HG03139 (cell line): ENCODE measurements at regions not wholly inside any gene's neighbourhood (a gene's known extent, or its start where the extent isn't known, plus 50 kb on each side); places are given as distances from the start of the nearest gene placed in this dataset.
"Not testable (repeated sequence)": the region's sequence is repeated elsewhere in the genome, so short reads cannot be mapped to it uniquely, and the experiment has no call there.

ENCODE experiments used
- ATAC-seq: cut with Tn5 transposase; IDR thresholded peaks from one replicate; pipeline ENCODE4 v1.9.1; 2021; ENCODE audit not compliant: unreplicated experiment

DNA sequence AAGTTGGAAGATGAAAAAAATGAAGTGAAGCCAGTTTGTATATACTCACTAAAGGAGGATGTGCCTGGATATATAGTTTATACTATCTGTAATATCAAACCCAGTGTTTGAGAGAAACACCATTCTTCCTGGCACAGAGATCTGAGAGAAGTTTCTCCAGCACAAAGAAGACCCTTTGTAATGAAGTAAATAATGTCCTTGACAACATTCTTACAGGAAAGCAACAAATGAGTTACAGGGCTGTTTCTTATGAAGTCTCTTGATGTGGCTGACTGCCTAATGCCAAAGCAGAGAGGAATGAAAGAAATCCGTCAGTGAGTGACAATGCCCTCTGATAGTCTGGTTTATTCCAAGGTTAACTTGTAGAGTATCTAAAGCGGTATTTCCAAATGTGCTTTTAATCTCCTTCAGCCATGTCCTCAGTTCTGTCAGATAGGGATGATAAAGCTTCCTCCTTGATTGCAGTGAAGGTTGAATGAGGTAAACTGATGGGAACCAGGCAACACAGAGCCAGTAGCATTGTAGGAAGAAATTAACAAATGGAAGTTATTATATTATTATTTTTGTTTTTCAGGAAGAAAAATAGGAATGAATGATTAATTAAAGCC lies 123.1 kb upstream of the ZNF608 start:
- no peak for ATAC-seq

DNA sequence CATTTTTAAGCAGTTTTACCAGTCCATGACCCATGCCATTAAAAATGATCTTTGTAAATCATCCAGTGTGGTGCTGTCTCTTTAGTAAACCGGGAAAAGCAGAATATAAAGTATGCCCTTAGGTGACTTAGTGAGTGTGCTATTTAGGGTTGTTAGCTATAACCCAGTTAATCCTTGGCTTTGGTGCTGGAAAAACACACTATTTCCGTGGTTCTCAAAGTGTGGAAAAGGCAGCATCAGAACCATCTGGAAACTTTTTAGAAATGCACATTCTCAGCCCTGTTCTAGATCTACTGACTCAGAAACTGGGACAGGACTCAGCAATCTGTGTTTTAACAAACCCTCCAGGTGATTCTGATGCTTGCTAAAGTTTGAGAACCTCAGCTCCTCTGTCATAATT lies 123.6 kb upstream of the ZNF608 start:
- no peak for ATAC-seq

DNA sequence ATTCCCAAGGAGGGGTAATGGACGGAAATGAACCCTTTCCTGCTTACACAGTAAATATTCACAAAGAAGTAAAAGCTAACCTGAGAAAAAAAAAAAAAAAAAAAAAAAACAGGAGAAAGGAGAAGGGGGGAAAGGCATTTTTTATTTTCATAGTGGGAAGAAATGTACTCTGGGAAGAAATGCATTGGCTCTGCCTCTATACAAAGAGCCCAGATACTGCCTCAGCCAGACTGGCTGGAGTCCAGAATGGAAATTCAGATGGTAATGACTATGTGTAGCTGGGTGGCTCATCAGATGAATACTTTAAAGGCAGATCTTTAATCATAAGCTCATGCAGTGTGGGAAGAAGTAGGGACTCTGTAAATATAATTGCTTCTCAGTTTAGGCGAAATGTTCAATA lies 124.9 kb upstream of the ZNF608 start:
- no peak for ATAC-seq

DNA sequence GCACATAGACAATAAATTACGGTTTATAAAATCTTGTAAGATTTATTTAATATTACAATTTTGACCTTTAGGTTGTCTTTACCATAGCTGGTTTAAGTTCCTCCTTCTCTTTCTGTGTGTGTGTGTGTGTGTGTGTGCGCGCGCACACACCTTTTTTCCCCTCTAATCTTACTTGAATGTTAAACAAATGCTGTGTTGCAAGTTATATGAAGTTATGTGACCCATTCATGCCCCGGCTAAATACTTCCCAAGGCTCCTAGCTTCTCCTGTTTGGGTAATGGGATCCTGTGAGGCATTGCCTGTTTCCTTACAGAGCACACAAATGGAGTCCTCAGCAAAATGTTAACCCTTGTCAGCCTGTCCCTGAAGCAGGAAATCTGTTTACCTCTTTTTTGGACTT lies 125.6 kb upstream of the ZNF608 start:
- no peak for ATAC-seq

DNA sequence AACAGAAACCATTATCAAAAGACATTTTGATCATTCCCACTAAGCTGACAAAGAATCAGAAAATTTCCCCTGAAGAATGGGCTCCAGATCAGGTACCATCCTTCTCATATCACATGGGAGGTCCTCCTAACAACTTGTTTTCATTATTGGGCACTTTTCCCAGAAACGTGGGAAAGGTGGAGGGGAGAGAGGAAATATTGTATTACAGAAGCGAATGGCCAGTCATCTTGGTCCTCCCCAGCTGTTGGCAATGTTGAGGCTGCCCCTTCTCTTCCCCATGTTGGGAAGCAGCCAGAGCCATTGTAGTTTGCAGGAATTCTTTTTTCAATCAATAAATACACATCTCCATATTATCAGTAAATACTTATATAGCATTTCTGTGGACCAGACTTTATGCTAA lies 126.2 kb upstream of the ZNF608 start:
- ATAC-seq = no peak

DNA sequence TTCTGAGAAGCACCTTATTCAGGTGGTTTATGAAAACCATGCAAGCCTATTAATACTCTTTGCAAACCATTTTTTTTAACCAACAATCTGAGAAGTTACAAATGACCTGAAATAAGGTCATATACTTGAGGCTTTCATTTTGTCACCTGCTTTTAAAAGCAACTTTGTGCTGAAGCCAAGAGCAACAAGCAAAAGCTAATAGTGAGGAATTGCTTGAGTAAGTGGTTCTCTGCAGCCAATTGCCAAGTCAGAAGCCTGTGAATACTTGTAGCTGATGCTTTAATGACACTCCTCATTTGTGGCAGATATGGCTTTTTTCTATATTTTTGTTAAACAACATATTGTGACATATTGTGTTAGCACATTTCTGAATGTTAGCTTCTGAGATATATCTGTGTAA lies 126.7 kb upstream of the ZNF608 start:
- no peak for ATAC-seq

DNA sequence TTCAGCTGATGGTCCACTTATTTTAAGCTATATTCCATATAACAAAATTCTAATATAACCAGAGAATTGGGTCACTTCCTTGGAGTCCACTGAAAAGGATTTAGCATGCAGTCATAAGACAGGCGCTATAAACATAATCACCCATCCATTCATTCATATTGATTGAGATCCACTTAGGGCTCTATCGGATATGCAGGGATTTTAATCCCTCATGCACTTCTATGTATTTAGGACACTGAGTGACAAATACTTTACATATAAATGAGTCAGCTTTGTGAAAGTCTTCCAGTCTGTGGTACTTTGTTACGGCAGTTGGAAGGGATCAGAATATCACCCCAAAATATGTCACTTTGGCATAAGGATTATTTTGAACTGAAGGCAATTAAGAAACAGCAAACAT lies 127.3 kb upstream of the ZNF608 start:
- ATAC-seq = no peak

DNA sequence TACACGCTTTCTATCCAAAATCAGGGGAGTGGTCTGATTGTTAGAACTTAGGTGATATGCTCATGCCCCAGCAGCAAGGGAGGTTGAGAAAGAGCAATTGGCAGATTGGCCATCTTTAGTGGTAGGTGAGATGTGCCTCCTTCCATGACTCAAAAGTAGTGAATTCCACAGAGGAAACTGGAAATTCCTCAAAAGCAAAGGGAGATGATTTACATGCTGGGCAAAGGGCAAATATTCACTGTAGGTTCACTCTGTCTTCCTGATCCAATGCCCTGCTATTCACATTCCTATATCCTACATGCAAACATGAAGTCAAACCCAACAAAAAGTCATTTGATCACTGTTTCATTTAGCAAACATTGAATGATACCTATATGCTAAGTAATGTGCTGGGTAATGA lies 130.1 kb upstream of the ZNF608 start:
- ATAC-seq = no peak

DNA sequence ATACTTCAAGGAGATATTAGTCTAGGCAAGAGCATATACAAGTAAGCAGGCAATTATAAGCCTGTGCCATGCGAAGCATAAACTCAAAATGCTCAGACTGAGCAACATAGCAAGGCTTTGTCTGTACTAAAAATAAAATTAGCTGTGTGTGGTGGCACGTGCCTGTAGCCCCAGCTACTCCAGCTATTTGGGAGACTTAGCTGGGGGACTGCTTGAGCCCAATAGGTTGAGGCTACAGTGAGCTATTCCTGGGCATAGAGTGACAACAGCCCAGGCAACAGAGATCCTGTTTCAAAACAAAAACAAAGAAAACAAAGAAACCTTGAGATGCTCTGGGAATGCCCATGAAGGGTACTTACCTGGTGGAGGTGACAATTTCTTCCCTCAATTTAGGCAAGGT lies 130.5 kb upstream of the ZNF608 start:
- ATAC-seq = no peak

DNA sequence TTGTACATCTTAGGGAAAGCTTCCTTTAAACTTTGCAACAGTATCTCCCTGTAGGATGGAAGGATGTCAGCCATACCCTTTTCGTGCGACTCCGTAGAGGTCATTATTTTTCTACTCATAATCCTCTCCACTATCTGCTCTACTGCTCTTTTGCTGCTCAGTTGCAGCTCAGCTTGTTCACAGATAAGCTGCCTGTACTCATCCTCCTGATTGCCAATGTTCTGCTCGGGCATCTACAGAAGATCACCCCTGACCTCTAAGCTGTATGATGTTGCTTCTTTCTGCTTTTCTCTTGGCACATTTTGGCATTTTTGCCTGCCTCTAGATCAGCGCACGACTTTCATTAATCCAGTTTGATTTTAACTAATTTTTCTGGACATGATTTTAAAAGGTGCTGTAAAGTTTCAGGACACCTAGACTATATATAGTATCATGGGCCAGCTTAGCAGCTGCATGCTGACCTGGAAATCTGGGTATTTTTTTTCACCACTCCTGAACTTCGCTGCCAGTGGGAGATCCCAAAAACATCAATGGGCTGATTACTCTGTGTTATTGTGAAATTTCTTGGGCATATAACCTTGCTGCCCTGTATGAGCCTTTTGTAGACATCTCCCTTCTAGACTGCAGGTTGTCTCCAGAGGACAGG lies 131.2 kb upstream of the ZNF608 start:
- ATAC-seq = no peak

DNA sequence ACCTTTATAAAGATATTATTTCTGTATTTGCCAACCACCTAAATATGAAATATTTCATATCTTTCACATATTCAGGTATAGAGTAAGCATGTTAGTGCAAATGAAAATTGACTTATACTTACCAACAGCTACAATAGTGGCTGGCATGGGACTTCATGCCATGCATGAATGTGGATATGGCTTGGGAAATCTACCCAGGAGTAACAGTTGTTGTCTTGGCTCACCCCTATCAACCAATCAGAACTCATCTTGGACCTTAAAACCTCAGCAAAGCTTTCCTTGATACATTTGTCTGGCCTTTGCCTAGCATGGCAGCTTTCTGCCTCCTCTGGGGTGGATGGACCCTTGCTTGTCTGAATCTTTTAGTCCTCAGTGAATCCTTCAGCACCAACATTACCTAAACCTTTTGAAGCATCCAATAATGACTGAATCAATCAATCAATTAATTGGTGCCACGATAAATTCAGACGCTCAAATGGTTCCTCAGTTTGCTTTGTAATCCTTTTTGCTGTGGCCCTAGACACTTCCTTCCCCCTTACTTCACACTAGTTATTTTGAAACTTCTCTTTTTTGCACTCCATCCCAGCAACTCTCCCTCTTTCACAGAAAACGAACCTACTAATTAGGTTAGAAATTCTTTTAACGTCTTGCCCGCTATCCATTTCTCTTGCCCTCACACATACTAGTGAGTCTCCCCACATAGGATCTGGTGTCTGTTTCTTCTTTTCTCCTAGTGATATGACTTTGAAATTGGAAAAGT lies 132.3 kb upstream of the ZNF608 start:
- ATAC-seq = no peak

DNA sequence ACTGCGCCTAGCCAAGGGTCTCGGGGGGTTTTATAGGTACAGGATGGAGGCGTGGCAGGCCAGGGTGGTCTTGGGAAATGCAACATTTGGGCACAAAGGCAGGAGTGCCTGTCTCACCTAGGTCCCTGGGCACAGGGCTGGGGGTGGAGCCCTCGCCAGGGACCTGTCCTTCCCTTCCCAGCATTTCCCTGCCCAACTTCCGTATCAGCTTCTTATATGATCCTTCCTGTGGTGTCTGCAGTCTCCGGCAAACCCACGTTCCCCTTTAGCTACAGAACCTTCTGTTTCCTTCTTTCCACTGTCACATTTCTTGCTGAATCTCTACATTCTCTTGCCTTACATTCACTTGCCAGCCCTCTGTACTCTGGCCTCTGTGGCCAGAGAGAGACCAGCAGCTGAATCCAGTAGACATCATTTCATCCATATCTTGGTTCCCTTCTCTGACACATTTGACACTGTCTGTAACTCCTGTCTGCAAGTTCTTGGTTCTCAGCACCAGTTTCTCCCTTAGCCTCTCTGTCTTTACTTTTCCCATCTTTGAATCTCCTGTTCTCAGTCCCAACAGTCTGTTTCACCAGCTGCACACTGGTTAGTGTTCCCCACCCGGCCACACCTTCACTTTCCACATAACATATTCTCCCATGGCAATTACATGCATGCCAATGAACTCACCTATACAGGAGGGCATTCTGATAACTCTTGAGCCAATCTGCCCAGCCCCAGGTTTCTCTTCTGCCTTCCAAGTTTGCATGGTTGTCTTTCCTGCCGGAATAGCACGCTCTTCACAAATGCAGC lies 134.7 kb upstream of the ZNF608 start:
- ATAC-seq = no peak

DNA sequence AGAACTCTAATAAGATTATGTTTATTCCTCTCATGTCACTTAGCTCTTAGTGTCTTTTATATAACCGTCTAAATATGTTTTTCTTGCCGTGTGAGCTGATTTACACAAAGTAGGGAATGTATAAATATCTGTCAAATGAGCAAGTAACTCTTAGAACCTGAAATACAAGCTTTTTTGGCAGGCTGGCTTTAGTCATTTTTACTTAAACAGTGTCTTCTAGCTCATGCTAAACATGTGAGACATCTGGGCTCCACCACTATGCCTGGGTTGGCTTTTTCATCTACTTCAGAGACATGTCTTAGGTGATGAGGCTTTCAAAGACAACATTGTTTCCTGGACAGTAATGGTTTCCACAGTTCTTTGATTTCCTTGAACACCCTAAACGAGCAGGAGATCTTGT lies 137.2 kb upstream of the ZNF608 start:
- ATAC-seq = no peak

DNA sequence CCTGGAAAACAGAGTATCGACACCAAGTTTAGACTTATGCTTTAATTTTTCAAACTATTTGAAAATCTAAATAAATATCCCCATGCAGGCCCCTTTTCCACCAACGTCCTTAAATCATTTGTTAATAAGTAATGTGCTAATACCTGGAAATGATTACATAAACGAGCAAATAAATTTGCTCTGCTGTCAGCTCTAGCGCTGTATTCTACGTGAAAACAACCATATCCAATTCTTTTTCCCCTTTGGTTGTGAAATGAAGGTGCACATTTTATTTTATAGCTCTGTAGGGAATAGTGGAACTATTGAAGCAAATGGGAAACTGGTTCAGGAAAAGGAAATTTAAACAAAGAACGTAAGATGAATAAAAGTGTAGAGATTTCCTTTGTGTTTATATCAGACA lies 137.7 kb upstream of the ZNF608 start:
- no peak for ATAC-seq

DNA sequence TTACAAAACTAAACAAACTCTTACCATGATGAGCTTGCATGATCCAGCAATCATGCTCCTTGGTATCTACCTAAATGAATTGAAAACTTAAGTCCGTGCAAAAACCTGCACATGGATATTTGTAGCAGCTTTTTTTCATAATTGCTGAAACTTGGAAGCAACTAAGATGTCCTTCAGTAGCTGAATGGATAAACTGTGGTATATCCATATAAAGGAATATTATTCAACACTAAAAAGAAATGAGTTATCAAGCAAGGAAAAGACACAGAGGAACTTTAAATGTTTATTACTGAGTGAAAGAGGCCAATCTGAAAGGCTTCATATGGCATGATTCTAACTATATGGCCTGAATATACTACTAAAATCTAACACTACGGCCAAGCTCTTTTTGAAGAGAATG lies 139.1 kb upstream of the ZNF608 start:
- no peak for ATAC-seq

DNA sequence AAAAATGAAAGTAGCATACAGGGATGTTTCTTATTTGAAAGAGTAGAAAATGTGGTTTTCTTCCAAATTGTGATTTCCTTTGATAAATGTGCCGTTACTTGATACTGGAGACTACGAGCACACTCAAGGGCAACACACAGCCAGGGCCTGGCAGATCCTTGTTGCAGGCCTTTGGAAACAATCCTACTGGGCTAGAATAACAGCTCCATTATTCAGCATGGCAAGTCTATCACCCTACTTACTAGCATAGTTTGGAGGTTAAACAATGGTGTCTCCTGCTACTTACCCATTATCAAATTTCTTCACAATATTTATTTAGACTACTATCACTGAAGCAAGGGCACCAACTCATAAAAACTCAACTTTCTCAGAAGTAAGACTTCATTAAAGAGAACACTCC lies 140.8 kb upstream of the ZNF608 start:
- no peak for ATAC-seq

DNA sequence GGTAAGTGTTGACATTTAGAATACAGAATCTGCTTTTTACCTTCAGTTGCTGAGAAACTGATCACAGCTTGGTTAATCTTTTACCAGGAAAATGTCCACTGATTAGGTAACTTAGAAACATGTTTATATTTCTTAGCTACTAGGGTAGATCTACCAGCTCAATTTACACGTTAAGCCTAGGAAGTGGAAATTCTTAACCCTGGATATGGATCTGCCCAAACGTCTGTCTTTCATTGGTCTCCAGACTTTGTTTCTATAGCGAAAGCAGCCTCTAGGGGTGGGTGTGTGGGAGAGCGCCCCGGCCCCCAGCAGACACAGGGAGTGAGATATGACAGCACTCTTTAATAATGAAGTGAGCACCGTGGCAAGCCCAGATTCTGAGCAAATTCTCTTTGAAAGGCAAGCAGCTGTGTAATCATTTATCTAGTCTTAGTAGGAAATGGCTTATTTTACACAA lies 141.6 kb upstream of the ZNF608 start:
- no peak for ATAC-seq

DNA sequence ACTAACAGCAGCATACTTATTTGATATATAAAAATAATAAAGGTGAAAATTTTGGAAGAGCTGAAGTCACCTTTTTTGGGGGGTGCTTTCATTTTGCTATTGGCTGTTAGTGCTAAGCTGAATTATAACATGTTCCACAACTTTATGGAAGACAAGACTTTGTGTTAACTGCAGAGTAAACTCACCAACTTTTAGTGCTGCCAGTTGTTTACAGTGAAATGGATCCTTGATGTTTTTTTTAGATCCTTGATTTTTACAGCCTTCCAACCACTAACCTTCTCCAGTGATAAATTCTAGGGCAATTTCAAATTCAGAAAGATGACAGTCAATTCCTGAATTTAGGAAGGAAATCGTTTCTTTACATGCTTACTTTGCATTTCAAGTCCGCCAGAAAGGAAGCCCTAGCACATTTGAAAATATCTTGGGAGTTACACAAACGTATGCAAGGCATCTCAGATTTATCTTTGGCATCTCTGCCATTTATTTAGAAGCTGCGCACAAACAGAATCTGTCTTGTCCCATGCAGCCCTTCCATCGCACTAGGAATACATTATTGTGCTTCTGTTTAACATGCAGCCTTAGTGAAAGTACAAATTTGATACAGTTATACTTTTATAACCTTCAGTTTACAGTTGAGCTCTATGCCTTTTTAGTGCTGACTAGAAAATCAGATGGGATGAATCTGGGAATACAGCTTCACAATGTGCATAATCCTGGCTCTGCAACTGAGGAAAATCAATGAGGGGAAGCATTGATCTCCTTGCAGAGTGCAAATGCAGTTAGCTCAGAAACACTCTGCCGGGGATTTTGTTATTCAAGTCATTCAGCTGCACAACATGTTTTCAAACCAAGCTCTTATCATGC lies 142.4 kb upstream of the ZNF608 start:
- no peak for ATAC-seq

DNA sequence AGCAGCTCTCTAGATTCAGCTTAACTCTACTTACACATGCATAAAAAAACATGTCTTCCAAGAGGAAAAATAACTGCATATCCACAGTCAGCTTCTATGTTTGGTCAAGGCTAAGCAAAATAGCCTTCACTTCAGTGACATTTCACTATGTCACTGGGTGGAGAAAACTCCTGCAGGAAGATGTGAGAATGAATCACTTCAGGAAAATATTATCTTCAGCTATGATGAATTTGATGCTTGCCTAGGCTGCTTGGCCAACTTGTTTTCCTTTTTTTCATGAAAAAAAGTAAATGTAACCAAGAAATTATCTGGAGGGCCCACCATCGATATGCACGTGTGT lies 143.0 kb upstream of the ZNF608 start:
- ATAC-seq = no peak

DNA sequence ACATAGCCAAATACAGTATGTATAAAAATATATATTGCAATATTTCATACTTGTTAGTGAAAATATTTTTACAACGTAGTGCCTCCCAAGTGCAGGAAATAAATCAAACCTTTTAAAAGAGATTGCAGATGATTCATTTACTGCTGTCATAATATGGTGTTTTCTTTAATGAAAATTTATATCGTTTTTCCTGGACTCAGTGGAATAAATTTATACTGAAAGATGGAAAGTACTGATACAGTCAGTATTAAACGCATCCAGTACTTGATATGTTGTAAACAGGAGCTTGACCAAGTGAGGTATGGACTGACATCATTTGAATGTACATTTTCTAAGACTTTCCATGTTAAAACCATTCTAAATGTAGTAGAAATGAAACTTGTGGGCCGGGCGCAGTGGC lies 143.4 kb upstream of the ZNF608 start:
- no peak for ATAC-seq

DNA sequence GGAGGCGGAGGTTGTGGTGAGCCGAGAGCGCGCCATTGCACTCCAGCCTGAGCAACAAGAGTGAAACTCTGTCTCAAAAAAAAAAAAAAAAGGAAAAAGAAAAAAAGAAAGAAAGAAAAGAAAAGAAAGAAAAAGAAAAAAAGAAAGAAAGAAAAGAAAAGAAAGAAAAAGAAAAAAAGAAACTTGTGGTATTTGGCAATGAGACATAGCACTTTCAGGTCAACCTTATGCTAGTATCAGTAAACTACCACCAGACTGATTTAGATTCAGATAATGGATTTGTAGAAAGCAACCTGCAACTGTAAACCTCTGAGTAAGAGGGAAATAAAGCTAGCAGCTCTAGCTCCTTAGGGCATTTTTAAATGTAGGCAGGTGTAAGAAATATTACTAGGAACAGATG lies 144.0 kb upstream of the ZNF608 start:
- ATAC-seq = not testable (repeated sequence)
